ENCODE measurements at regions not wholly inside any gene's neighbourhood (a gene's known extent, or its start where the extent isn't known, plus 50 kb on each side); places are given as distances from the start of the nearest gene placed in this dataset.

DNA sequence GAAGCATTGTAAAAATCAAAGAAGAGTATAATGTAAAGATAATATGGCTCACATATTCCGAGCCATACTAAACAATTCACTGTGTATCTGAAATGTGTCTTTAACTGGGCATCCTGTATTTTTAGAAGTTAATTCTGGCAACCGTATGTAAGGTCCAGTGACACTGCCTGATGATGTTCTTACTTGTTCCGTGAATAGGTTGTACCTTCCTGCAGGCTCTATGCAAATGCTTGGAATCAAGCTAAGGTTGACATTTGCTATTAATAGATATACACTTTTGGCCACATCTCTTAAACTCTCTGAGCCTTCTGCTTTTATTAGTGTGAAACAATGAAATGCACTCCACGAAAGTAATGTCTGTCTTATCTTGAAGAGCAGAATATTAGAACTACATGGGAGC, 534.6 kb downstream of the CCDC85A start:
- CTCF ChIA-PET: no interaction called here
- in situ Hi-C loops (cut with HindIII; ENCODE audit: low pct_unique_long_range_greater_than_20kb, low sequenced_read_pairs): no loop called here
- intact Hi-C loops (cut with micrococcal nuclease; ENCODE audit: unreplicated experiment): no loop called here

GRCh38 chr2:56729212-56729611, 545.4 kb downstream of the CCDC85A start:
- Histone ChIP-seq H3K27me3 (ENCODE audit: control insufficient read depth, insufficient read depth, low read length) (no peaks in the 10 kb centered on the region), H3K36me3 (ENCODE audit: control insufficient read depth, insufficient read depth, low read length) (no peaks in the 10 kb centered on the region), H3K4me1 (ENCODE audit: control insufficient read depth, insufficient read depth, low read length) (no peaks in the 10 kb centered on the region), H3K4me3 (ENCODE audit: low read depth in 2 of 2, low read length in 2 of 2) (no peak overlapping the region), H3K9me3 (ENCODE audit: control insufficient read depth, insufficient read depth, low read depth, low read length) (peaks cover 3% of the 10 kb centered on the region; the same call in 1 of the 2 replicates), H3K27ac (ENCODE audit: low read length) (no peak overlapping the region)
- ChIA-PET POLR2A (no interaction called here), CTCF (no interaction called here)
- no peak for DNase-seq (ENCODE audit: low read depth, low spot score)
- no peak for ATAC-seq
- TF ChIP-seq CTCF (IDR thresholded peaks at IDR 0.05): no peak
- TF ChIP-seq POLR2AphosphoS5 (IDR thresholded peaks at IDR 0.05; ENCODE audit: low read depth, low read length): no peak
- TF ChIP-seq TCF7L2 (IDR thresholded peaks at IDR 0.05; ENCODE audit: low read depth, low read length): no peak
- TF ChIP-seq REST (IDR thresholded peaks at IDR 0.05; ENCODE audit: insufficient read depth in 1 of 2, low read depth in 2 of 2, low read length in 1 of 2): no peak
- TF ChIP-seq SIN3A (IDR thresholded peaks at IDR 0.05; ENCODE audit: borderline replicate concordance, insufficient read depth, low read depth, low read length): no peak
- in situ Hi-C loops (cut with HindIII; ENCODE audit: low pct_unique_long_range_greater_than_20kb, low sequenced_read_pairs): no loop called here
- intact Hi-C loops (cut with micrococcal nuclease; ENCODE audit: unreplicated experiment): no loop called here
- BruUV-seq (replicated peaks): no TSS peak

More for the DNA sequence above, 534.6 kb downstream of the CCDC85A start:
- Histone ChIP-seq H3K4me1 (ENCODE audit: control insufficient read depth, insufficient read depth, low read length) (no peaks in the 10 kb centered on the region), H3K36me3 (ENCODE audit: control insufficient read depth, insufficient read depth, low read length) (no peaks in the 10 kb centered on the region), H3K27ac (ENCODE audit: low read length) (no peak overlapping the region), H3K4me3 (ENCODE audit: low read depth in 2 of 2, low read length in 2 of 2) (no peak overlapping the region), H3K27me3 (ENCODE audit: control insufficient read depth, insufficient read depth, low read length) (no peaks in the 10 kb centered on the region), H3K9me3 (ENCODE audit: control insufficient read depth, insufficient read depth, low read depth, low read length) (peaks cover 4% of the 10 kb centered on the region; the same call in 1 of the 2 replicates)
- no TSS peak for BruUV-seq (replicated peaks)
- ATAC-seq (no peak), DNase-seq (ENCODE audit: low read depth, low spot score) (no peak)
- POLR2A ChIA-PET: no interaction called here
- TF ChIP-seq CTCF (IDR thresholded peaks at IDR 0.05) (no peak), SIN3A (IDR thresholded peaks at IDR 0.05; ENCODE audit: borderline replicate concordance, insufficient read depth, low read depth, low read length) (no peak), TCF7L2 (IDR thresholded peaks at IDR 0.05; ENCODE audit: low read depth, low read length) (no peak), REST (IDR thresholded peaks at IDR 0.05; ENCODE audit: insufficient read depth in 1 of 2, low read depth in 2 of 2, low read length in 1 of 2) (no peak), POLR2AphosphoS5 (IDR thresholded peaks at IDR 0.05; ENCODE audit: low read depth, low read length) (no peak)

Measured in Panc1 (cell line).